Astrocyte (in vitro differentiated cells and primary cell): ENCODE measurements at regions not wholly inside any gene's neighbourhood (a gene's known extent, or its start where the extent isn't known, plus 50 kb on each side); places are given as distances from the start of the nearest gene placed in this dataset.

Experiments
- DNase-seq: peaks from one replicate; pipeline ENCODE4 v3.0.0-alpha.2; 2010; ENCODE audit warnings: low read depth
- FAIRE-seq: peaks from 2 replicates; lab custom pipeline; 2011; peaks lifted over from hg19 to GRCh38; lab: Jason Lieb, UNC
- H2AFZ ChIP-seq: 2 replicates; pipeline ENCODE4 v1.6.0; 2012; ENCODE audit warnings: low read depth, low read length, inconsistent platforms
- H3K27ac ChIP-seq: 2 replicates; pipeline ENCODE4 v1.5.1; 2011; ENCODE audit warnings: low read depth, low read length, inconsistent platforms
- H3K27me3 ChIP-seq: 2 replicates; pipeline ENCODE4 v1.6.0; 2011; ENCODE audit warnings: low read length, inconsistent platforms; ENCODE audit not compliant: insufficient read depth
- H3K36me3 ChIP-seq: 2 replicates; pipeline ENCODE4 v1.5.1; 2011; ENCODE audit warnings: low read length, inconsistent platforms; ENCODE audit not compliant: insufficient read depth
- H3K4me1 ChIP-seq: 2 replicates; pipeline ENCODE4 v1.5.1; 2011; ENCODE audit warnings: low read length, inconsistent platforms; ENCODE audit not compliant: insufficient read depth
- H3K4me2 ChIP-seq: 2 replicates; pipeline ENCODE4 v1.6.0; 2012; ENCODE audit warnings: low read length, inconsistent platforms
- H3K4me3 ChIP-seq: 2 replicates; pipeline ENCODE4 v1.5.1; 2011; ENCODE audit warnings: low read depth, mild to moderate bottlenecking, low read length, inconsistent platforms; ENCODE audit not compliant: insufficient read depth
- H3K79me2 ChIP-seq: 2 replicates; pipeline ENCODE4 v1.6.0; 2012; ENCODE audit warnings: mild to moderate bottlenecking, low read length, inconsistent platforms; ENCODE audit not compliant: insufficient read depth
- H3K9ac ChIP-seq: 2 replicates; pipeline ENCODE4 v1.6.0; 2012; ENCODE audit warnings: mild to moderate bottlenecking, low read length, inconsistent platforms
- H3K9me3 ChIP-seq: 2 replicates; pipeline ENCODE4 v1.5.1; 2012; ENCODE audit warnings: low read depth, mild to moderate bottlenecking, low read length, inconsistent platforms; ENCODE audit not compliant: insufficient read depth
- H4K20me1 ChIP-seq: 2 replicates; pipeline ENCODE4 v1.6.0; 2012; ENCODE audit warnings: low read length, inconsistent platforms; ENCODE audit not compliant: insufficient read depth
- H3K27ac Mint-ChIP-seq: one replicate; pipeline ENCODE4 v1.8.0; 2021; ENCODE audit warnings: mild to moderate bottlenecking, mixed read lengths; ENCODE audit not compliant: unreplicated experiment
- H3K27me3 Mint-ChIP-seq: one replicate; pipeline ENCODE4 v1.8.0; 2021; ENCODE audit warnings: low read depth, mixed read lengths; ENCODE audit not compliant: unreplicated experiment
- H3K36me3 Mint-ChIP-seq: one replicate; pipeline ENCODE4 v1.8.0; 2021; ENCODE audit warnings: low read depth, mixed read lengths; ENCODE audit not compliant: unreplicated experiment
- H3K4me1 Mint-ChIP-seq: one replicate; pipeline ENCODE4 v1.8.0; 2021; ENCODE audit warnings: low read depth, mixed read lengths; ENCODE audit not compliant: unreplicated experiment
- H3K4me3 Mint-ChIP-seq: one replicate; pipeline ENCODE4 v1.8.0; 2021; ENCODE audit warnings: mild to moderate bottlenecking, moderate library complexity, mixed read lengths; ENCODE audit not compliant: unreplicated experiment
- H3K9me3 Mint-ChIP-seq: one replicate; pipeline ENCODE4 v1.8.0; 2021; ENCODE audit warnings: mild to moderate bottlenecking, mixed read lengths; ENCODE audit not compliant: unreplicated experiment
- EZH2 ChIP-seq: IDR thresholded peaks from 2 replicates; pipeline ENCODE4 v1.6.1; 2012; ENCODE audit warnings: mild to moderate bottlenecking, low read length, inconsistent platforms; ENCODE audit not compliant: insufficient read depth
- TF ChIP-seq, protein P1 (sequence below): IDR thresholded peaks from 2 replicates; pipeline ENCODE4 v1.5.1; 2011; ENCODE audit warnings: low read depth, mild to moderate bottlenecking, inconsistent platforms, low read length, moderate library complexity; ENCODE audit not compliant: insufficient read depth

DNA sequence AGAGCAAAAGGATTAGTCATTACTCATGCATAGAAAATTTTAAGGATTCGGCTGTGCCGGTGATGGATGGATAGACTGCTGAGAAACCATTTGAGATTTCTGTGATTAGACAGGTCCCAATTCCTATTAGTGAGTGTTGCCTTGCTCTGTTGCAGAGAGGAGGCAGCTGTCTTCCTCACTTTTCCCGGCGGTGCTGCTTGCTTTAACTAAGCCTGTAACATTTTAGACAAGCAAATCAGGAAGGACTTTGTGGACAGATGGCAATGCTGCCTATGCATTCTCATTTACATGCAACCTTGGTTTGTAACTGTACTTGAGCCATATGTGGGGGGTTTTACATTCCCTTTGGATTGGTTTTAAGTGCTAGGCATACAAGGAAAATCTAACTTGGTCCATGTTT lies 1176.3 kb downstream of the CDH18 start:
- Histone ChIP-seq H3K36me3 (no peaks in the 10 kb centered on the region), H3K4me2 (no peak overlapping the region), H4K20me1 (no peaks in the 10 kb centered on the region), H3K27me3 (no peaks in the 10 kb centered on the region), H3K4me1 (no peaks in the 10 kb centered on the region), H3K27ac (no peak overlapping the region), H3K9me3 (no peaks in the 10 kb centered on the region), H3K79me2 (no peaks in the 10 kb centered on the region), H2AFZ (peak overlapping the region; percentile 26), H3K9ac (no peak overlapping the region), H3K4me3 (no peak overlapping the region)
- no peak for TF ChIP-seq EZH2
- TF ChIP-seq, protein P1, sequence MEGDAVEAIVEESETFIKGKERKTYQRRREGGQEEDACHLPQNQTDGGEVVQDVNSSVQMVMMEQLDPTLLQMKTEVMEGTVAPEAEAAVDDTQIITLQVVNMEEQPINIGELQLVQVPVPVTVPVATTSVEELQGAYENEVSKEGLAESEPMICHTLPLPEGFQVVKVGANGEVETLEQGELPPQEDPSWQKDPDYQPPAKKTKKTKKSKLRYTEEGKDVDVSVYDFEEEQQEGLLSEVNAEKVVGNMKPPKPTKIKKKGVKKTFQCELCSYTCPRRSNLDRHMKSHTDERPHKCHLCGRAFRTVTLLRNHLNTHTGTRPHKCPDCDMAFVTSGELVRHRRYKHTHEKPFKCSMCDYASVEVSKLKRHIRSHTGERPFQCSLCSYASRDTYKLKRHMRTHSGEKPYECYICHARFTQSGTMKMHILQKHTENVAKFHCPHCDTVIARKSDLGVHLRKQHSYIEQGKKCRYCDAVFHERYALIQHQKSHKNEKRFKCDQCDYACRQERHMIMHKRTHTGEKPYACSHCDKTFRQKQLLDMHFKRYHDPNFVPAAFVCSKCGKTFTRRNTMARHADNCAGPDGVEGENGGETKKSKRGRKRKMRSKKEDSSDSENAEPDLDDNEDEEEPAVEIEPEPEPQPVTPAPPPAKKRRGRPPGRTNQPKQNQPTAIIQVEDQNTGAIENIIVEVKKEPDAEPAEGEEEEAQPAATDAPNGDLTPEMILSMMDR = no peak
- no peak overlapping the region for H3K27ac Mint-ChIP-seq
- H3K9me3 Mint-ChIP-seq = no peaks in the 10 kb centered on the region
- H3K27me3 Mint-ChIP-seq = no peaks in the 10 kb centered on the region
- DNase-seq = no peak
- H3K36me3 Mint-ChIP-seq = no peaks in the 10 kb centered on the region
- H3K4me3 Mint-ChIP-seq = no peak overlapping the region
- H3K4me1 Mint-ChIP-seq = peaks cover 5% of the 10 kb centered on the region
- no peak for FAIRE-seq

DNA sequence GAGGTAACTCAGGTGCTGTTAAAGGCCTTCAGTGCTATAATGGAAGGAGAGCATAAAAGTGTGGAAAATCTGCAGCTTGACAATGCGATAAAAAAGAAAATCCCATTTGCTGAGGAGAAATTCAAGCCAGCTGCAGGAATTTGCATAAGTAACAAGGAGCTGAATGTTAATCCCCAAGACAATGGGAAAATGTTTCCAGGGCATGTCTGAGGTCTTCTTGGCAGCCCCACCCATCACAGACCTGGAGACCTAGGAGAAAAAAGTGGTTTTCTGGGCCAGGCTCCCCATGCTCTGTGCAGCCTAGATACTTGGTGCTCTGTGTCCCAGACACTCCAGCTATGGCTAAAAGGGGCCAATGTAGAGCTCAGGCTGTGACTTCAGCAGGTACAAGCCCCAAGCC lies 1159.6 kb downstream of the CDH18 start:
- H3K27me3 Mint-ChIP-seq = no peaks in the 10 kb centered on the region
- Histone ChIP-seq H3K9me3 (no peaks in the 10 kb centered on the region), H3K79me2 (no peaks in the 10 kb centered on the region), H3K36me3 (no peaks in the 10 kb centered on the region), H3K4me2 (no peak overlapping the region), H2AFZ (no peak overlapping the region), H3K4me1 (no peaks in the 10 kb centered on the region), H3K9ac (no peak overlapping the region), H4K20me1 (no peaks in the 10 kb centered on the region), H3K27me3 (no peaks in the 10 kb centered on the region), H3K27ac (no peak overlapping the region), H3K4me3 (no peak overlapping the region)
- H3K36me3 Mint-ChIP-seq = no peaks in the 10 kb centered on the region
- TF ChIP-seq EZH2 = no peak
- TF ChIP-seq, protein P1 = no peak
- FAIRE-seq (no peak), DNase-seq (no peak)
- no peak overlapping the region for H3K4me3 Mint-ChIP-seq
- H3K27ac Mint-ChIP-seq = no peak overlapping the region
- H3K9me3 Mint-ChIP-seq = no peaks in the 10 kb centered on the region
- no peaks in the 10 kb centered on the region for H3K4me1 Mint-ChIP-seq

DNA sequence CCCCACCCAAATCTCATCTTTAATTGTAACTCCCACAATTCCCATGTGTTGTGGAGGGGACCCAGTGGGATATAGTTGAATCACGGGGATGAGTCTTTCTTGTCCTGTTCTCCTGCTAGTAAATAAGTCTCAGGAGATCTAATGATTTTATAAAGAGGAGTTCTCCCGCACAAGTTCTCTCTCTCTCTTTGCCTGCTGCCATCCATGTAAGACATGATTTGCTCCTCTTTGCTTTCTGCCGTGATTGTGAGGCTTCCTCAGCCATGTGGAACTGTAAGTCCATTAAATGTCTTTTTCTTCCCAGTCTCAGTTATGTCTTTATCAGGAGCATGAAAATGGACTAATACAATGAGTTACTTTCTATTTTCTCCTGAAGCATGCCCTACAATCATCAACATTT lies 1158.5 kb downstream of the CDH18 start:
- no peaks in the 10 kb centered on the region for H3K27me3 ChIP-seq
- H3K4me1 Mint-ChIP-seq = no peaks in the 10 kb centered on the region
- TF ChIP-seq, protein P1 = no peak
- TF ChIP-seq EZH2 = no peak
- no peak overlapping the region for H3K4me2 ChIP-seq
- no peaks in the 10 kb centered on the region for H3K79me2 ChIP-seq
- H3K27ac ChIP-seq = no peak overlapping the region
- H3K9me3 ChIP-seq = no peaks in the 10 kb centered on the region
- H3K9ac ChIP-seq = no peak overlapping the region
- H3K4me3 ChIP-seq = no peak overlapping the region
- no peaks in the 10 kb centered on the region for H3K27me3 Mint-ChIP-seq
- no peaks in the 10 kb centered on the region for H4K20me1 ChIP-seq
- H3K36me3 ChIP-seq = no peaks in the 10 kb centered on the region
- no peak overlapping the region for H3K4me3 Mint-ChIP-seq
- H3K27ac Mint-ChIP-seq = no peak overlapping the region
- no peaks in the 10 kb centered on the region for H3K4me1 ChIP-seq
- FAIRE-seq (no peak), DNase-seq (no peak)
- H2AFZ ChIP-seq = no peak overlapping the region
- H3K9me3 Mint-ChIP-seq = no peaks in the 10 kb centered on the region
- no peaks in the 10 kb centered on the region for H3K36me3 Mint-ChIP-seq
